ENCODE measurements at regions not wholly inside any gene's neighbourhood (a gene's known extent, or its start where the extent isn't known, plus 50 kb on each side); places are given as distances from the start of the nearest gene placed in this dataset.

DNA sequence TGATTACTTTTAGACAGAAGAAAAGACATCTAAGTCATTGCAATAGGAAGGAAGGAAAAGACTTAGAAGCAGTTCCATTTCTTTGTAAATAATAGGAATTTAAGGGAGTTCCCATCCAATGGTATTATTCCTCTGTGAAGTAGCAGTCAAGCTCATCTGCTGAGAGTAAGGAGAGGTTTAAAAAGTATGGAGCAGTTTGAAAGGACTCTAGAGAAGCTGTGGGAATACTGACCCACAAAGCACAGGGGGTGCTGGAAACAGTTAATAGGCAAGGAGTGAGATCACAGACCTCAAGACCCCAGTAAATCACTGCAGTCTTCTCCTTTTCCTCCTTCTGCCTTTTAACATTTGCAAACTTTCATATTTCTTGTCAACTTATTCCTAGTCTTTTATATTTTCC lies 428.5 kb downstream of the ADAMTS20 start:
- H3K4me2 ChIP-seq (ENCODE audit: low read length), result no peak overlapping the region
- H4K8ac ChIP-seq (ENCODE audit: low read depth, low read length), result no peak overlapping the region
- H3K4me3 ChIP-seq (ENCODE audit: low read depth, low read length), result no peak overlapping the region
- H3K14ac ChIP-seq (ENCODE audit: low read length), result no peak overlapping the region
- no peaks in the 10 kb centered on the region for H3K79me1 ChIP-seq (ENCODE audit: low read length)
- no peaks in the 10 kb centered on the region for H3K9me3 ChIP-seq (ENCODE audit: insufficient read depth, low read depth, low read length)
- H3K4me1 ChIP-seq (ENCODE audit: control insufficient read depth in 1 of 2, insufficient read depth in 2 of 2, low read length in 2 of 2), result no peaks in the 10 kb centered on the region
- no peak overlapping the region for H3K27ac ChIP-seq (ENCODE audit: low read depth, low read length)
- no peak overlapping the region for H3K23ac ChIP-seq (ENCODE audit: low read length)
- H3K18ac ChIP-seq (ENCODE audit: low read length), result no peak overlapping the region
- H2BK120ac ChIP-seq (ENCODE audit: insufficient read depth, low read length, poor library complexity), result no peak overlapping the region
- H2AFZ ChIP-seq (ENCODE audit: insufficient read depth, low read length, poor library complexity), result no peak overlapping the region
- H4K12ac ChIP-seq (ENCODE audit: low read depth, low read length), result no peak overlapping the region
- no peaks in the 10 kb centered on the region for H3K36me3 ChIP-seq (ENCODE audit: control insufficient read depth in 1 of 2, insufficient read depth in 2 of 2, low read length in 2 of 2)
- no peak overlapping the region for H3K9ac ChIP-seq (ENCODE audit: low read length)
- H3K79me2 ChIP-seq (ENCODE audit: control insufficient read depth, insufficient read depth, low read length, poor library complexity), result no peaks in the 10 kb centered on the region
- H2BK5ac ChIP-seq (ENCODE audit: low read depth, low read length, poor library complexity), result no peak overlapping the region
- no peak overlapping the region for H2BK12ac ChIP-seq (ENCODE audit: low read length)
- no peak for DNase-seq
- H4K91ac ChIP-seq (ENCODE audit: low read depth, low read length), result no peak overlapping the region
- no peaks in the 10 kb centered on the region for H3K27me3 ChIP-seq (ENCODE audit: insufficient read depth, low read length)
- no peak overlapping the region for H2AK5ac ChIP-seq (ENCODE audit: low read length)
- H3K4ac ChIP-seq (ENCODE audit: low read depth, low read length), result no peak overlapping the region

DNA sequence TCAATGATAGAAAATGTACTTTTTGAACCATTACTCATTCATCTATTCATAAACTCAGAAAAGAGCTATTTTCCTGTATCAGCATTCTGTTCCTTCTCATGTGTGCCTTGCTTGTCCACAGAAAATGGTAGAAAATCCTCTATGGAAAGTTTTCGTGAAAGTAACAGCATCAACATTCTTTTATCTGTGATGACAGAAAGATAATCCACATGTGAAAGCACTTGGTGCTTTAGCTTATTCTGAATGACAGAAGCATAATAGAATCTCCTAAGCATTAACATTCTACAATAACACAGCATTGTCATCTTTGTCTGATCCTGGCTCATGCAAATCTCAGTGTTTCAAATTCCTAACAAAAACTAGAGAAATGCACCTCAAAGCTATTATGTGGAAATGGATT lies 431.9 kb downstream of the ADAMTS20 start:
- Histone ChIP-seq H3K4me1 (ENCODE audit: control insufficient read depth in 1 of 2, insufficient read depth in 2 of 2, low read length in 2 of 2) (no peaks in the 10 kb centered on the region), H3K79me2 (ENCODE audit: control insufficient read depth, insufficient read depth, low read length, poor library complexity) (no peaks in the 10 kb centered on the region), H4K12ac (ENCODE audit: low read depth, low read length) (no peak overlapping the region), H3K18ac (ENCODE audit: low read length) (no peak overlapping the region), H2BK5ac (ENCODE audit: low read depth, low read length, poor library complexity) (no peak overlapping the region), H4K91ac (ENCODE audit: low read depth, low read length) (no peak overlapping the region), H2BK12ac (ENCODE audit: low read length) (no peak overlapping the region), H3K14ac (ENCODE audit: low read length) (no peak overlapping the region), H3K9ac (ENCODE audit: low read length) (no peak overlapping the region), H3K9me3 (ENCODE audit: insufficient read depth, low read depth, low read length) (no peaks in the 10 kb centered on the region), H3K23ac (ENCODE audit: low read length) (no peak overlapping the region), H2AFZ (ENCODE audit: insufficient read depth, low read length, poor library complexity) (no peak overlapping the region), H3K27me3 (ENCODE audit: insufficient read depth, low read length) (no peaks in the 10 kb centered on the region), H4K8ac (ENCODE audit: low read depth, low read length) (no peak overlapping the region), H3K4ac (ENCODE audit: low read depth, low read length) (no peak overlapping the region), H2AK5ac (ENCODE audit: low read length) (no peak overlapping the region), H3K4me3 (ENCODE audit: low read depth, low read length) (no peak overlapping the region), H3K27ac (ENCODE audit: low read depth, low read length) (no peak overlapping the region), H2BK120ac (ENCODE audit: insufficient read depth, low read length, poor library complexity) (no peak overlapping the region), H3K4me2 (ENCODE audit: low read length) (no peak overlapping the region), H3K36me3 (ENCODE audit: control insufficient read depth in 1 of 2, insufficient read depth in 2 of 2, low read length in 2 of 2) (no peaks in the 10 kb centered on the region), H3K79me1 (ENCODE audit: low read length) (no peaks in the 10 kb centered on the region)
- WGBS (ENCODE audit: extremely low coverage, insufficient coverage, insufficient read length), result no CpG with 5 or more reads among the region's 1 CpG
- DNase-seq, result no peak

DNA sequence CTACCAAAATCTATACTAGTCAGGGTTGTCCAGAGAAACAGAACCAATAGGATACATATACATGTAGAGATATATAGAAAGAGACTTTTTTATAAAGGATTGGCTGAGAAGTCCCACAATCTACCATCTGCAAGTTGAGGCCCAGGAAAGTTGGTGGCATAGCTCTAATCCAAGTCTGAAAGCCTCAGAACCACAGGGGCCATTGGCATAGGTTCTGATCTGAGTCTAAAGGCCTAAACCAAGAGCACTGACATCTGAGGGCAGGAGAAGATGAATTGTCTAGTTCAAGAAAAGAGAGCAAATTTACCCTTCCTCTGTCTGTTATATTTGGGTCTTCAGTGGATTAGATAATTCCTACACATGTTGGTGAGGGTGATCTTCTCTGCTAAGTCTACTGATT lies 433.1 kb downstream of the ADAMTS20 start:
- no peaks in the 10 kb centered on the region for H3K9me3 ChIP-seq (ENCODE audit: insufficient read depth, low read depth, low read length)
- no peaks in the 10 kb centered on the region for H3K27me3 ChIP-seq (ENCODE audit: insufficient read depth, low read length)
- no peaks in the 10 kb centered on the region for H3K79me1 ChIP-seq (ENCODE audit: low read length)
- H2BK5ac ChIP-seq (ENCODE audit: low read depth, low read length, poor library complexity), result no peak overlapping the region
- H3K9ac ChIP-seq (ENCODE audit: low read length), result no peak overlapping the region
- no peak overlapping the region for H4K12ac ChIP-seq (ENCODE audit: low read depth, low read length)
- no peaks in the 10 kb centered on the region for H3K79me2 ChIP-seq (ENCODE audit: control insufficient read depth, insufficient read depth, low read length, poor library complexity)
- H3K4ac ChIP-seq (ENCODE audit: low read depth, low read length), result no peak overlapping the region
- H2BK12ac ChIP-seq (ENCODE audit: low read length), result no peak overlapping the region
- H3K4me3 ChIP-seq (ENCODE audit: low read depth, low read length), result no peak overlapping the region
- no peak overlapping the region for H4K91ac ChIP-seq (ENCODE audit: low read depth, low read length)
- no peaks in the 10 kb centered on the region for H3K4me1 ChIP-seq (ENCODE audit: control insufficient read depth in 1 of 2, insufficient read depth in 2 of 2, low read length in 2 of 2)
- H3K23ac ChIP-seq (ENCODE audit: low read length), result no peak overlapping the region
- H3K14ac ChIP-seq (ENCODE audit: low read length), result no peak overlapping the region
- no peak overlapping the region for H2BK120ac ChIP-seq (ENCODE audit: insufficient read depth, low read length, poor library complexity)
- H3K27ac ChIP-seq (ENCODE audit: low read depth, low read length), result no peak overlapping the region
- no peak overlapping the region for H2AK5ac ChIP-seq (ENCODE audit: low read length)
- H3K4me2 ChIP-seq (ENCODE audit: low read length), result no peak overlapping the region
- no peaks in the 10 kb centered on the region for H3K36me3 ChIP-seq (ENCODE audit: control insufficient read depth in 1 of 2, insufficient read depth in 2 of 2, low read length in 2 of 2)
- H2AFZ ChIP-seq (ENCODE audit: insufficient read depth, low read length, poor library complexity), result no peak overlapping the region
- H4K8ac ChIP-seq (ENCODE audit: low read depth, low read length), result no peak overlapping the region
- no peak for DNase-seq
- no peak overlapping the region for H3K18ac ChIP-seq (ENCODE audit: low read length)

DNA sequence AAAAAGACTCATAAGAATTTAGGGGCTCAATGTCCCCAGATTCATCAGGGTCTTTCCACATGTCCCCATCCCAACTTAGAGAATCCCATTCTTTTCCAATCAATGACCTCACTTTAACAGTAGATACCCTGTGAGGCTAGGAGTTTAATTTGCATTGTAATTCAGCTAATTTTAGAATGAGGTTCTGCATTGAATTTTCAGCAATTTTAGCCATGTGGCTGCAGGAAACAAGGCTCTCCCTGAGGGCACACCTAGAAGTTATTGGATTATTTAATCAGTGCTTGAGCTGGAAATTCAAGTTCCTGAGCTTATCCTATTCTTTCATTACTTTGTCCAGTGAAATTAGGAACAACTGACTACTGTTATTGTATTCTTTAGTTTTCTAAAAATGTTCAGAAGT lies 433.8 kb downstream of the ADAMTS20 start:
- Histone ChIP-seq H3K14ac (ENCODE audit: low read length) (no peak overlapping the region), H3K9me3 (ENCODE audit: insufficient read depth, low read depth, low read length) (no peaks in the 10 kb centered on the region), H3K27me3 (ENCODE audit: insufficient read depth, low read length) (no peaks in the 10 kb centered on the region), H2BK120ac (ENCODE audit: insufficient read depth, low read length, poor library complexity) (no peak overlapping the region), H3K4me1 (ENCODE audit: control insufficient read depth in 1 of 2, insufficient read depth in 2 of 2, low read length in 2 of 2) (no peaks in the 10 kb centered on the region), H3K4me3 (ENCODE audit: low read depth, low read length) (no peak overlapping the region), H3K4me2 (ENCODE audit: low read length) (no peak overlapping the region), H3K79me1 (ENCODE audit: low read length) (no peaks in the 10 kb centered on the region), H2AK5ac (ENCODE audit: low read length) (no peak overlapping the region), H3K9ac (ENCODE audit: low read length) (no peak overlapping the region), H2AFZ (ENCODE audit: insufficient read depth, low read length, poor library complexity) (no peak overlapping the region), H4K8ac (ENCODE audit: low read depth, low read length) (no peak overlapping the region), H4K12ac (ENCODE audit: low read depth, low read length) (no peak overlapping the region), H3K27ac (ENCODE audit: low read depth, low read length) (no peak overlapping the region), H2BK5ac (ENCODE audit: low read depth, low read length, poor library complexity) (no peak overlapping the region), H3K79me2 (ENCODE audit: control insufficient read depth, insufficient read depth, low read length, poor library complexity) (no peaks in the 10 kb centered on the region), H3K4ac (ENCODE audit: low read depth, low read length) (no peak overlapping the region), H3K23ac (ENCODE audit: low read length) (no peak overlapping the region), H4K91ac (ENCODE audit: low read depth, low read length) (no peak overlapping the region), H3K36me3 (ENCODE audit: control insufficient read depth in 1 of 2, insufficient read depth in 2 of 2, low read length in 2 of 2) (no peaks in the 10 kb centered on the region), H2BK12ac (ENCODE audit: low read length) (no peak overlapping the region), H3K18ac (ENCODE audit: low read length) (no peak overlapping the region)
- no peak for DNase-seq

All from trophoblast cell (in vitro differentiated cells and primary cell).